Naive thymus-derived CD4-positive, alpha-beta T cell (primary cell): ENCODE measurements at regions not wholly inside any gene's neighbourhood (a gene's known extent, or its start where the extent isn't known, plus 50 kb on each side); places are given as distances from the start of the nearest gene placed in this dataset.

Source experiments
- ATAC-seq: fragments of 150-1000 bp; cut with Tn5 transposase; 2 replicates; pipeline ENCODE4 v1.10.0; 2021; ENCODE audit warnings: mild to moderate bottlenecking, moderate library complexity
- CTCF ChIA-PET: fragments of 350-600 bp; sonication (Branson Sonifier 250); formaldehyde crosslinking; loops from one replicate; lab custom pipeline; 2021; ENCODE audit warnings: antibody characterized with exemption; lab: Charles Lee
- POLR2A ChIA-PET: fragments of 350-600 bp; sonication (Branson Sonifier 250); formaldehyde crosslinking; loops from one replicate; lab custom pipeline; 2021; ENCODE audit warnings: antibody characterized with exemption, inconsistent platforms; lab: Charles Lee
- DNase-seq, 9 donors: peaks; one replicate each; pipeline versions ENCODE4 v3.0.0 to v3.0.0-alpha.2; 2020 to 2022; ENCODE audit warnings: mixed read lengths in 1 of 9
- H3K27ac ChIP-seq: one replicate; pipeline ENCODE4 v1.7.0; 2013; ENCODE audit warnings: mild to moderate bottlenecking, low read depth, low read length, moderate library complexity
- H3K27me3 ChIP-seq, 2 donors: one replicate each; pipeline ENCODE4 v1.7.0; 2013; ENCODE audit warnings: low read length in 2 of 2, mild to moderate bottlenecking in 2 of 2, moderate library complexity in 2 of 2; ENCODE audit not compliant: control insufficient read depth in 2 of 2, insufficient read depth in 2 of 2
- H3K36me3 ChIP-seq, 3 experiments: 1 replicate in 2 of 3; 2 replicates in 1 of 3; pipeline ENCODE4 v1.7.0; 2013; ENCODE audit warnings: low read length in 3 of 3, mild to moderate bottlenecking in 3 of 3, moderate library complexity in 1 of 3; ENCODE audit not compliant: insufficient read depth in 3 of 3, control insufficient read depth in 2 of 3
- H3K4me1 ChIP-seq, 2 donors: one replicate each; pipeline ENCODE4 v1.7.0; 2013; ENCODE audit warnings: low read length in 2 of 2, mild to moderate bottlenecking in 2 of 2, moderate library complexity in 1 of 2; ENCODE audit not compliant: control insufficient read depth in 2 of 2, insufficient read depth in 2 of 2
- H3K4me3 ChIP-seq: 2 replicates; pipeline ENCODE4 v1.7.0; 2013; ENCODE audit warnings: mild to moderate bottlenecking, low read length
- H3K9me3 ChIP-seq, 3 experiments: 1 replicate in 2 of 3; 2 replicates in 1 of 3; pipeline ENCODE4 v1.7.0; 2013; ENCODE audit warnings: low read length in 3 of 3; ENCODE audit not compliant: control insufficient read depth in 2 of 3
- H3K27ac Mint-ChIP-seq, 9 donors: one replicate each; pipeline ENCODE4 v1.8.0; 2020 to 2022; ENCODE audit warnings: mixed read lengths in 9 of 9, mild to moderate bottlenecking in 8 of 9, moderate library complexity in 5 of 9, inconsistent platforms in 2 of 9
- H3K27me3 Mint-ChIP-seq, 5 donors: one replicate each; pipeline ENCODE4 v1.8.0; 2021 to 2022; ENCODE audit warnings: mixed read lengths in 5 of 5, mild to moderate bottlenecking in 1 of 5
- H3K36me3 Mint-ChIP-seq, 5 donors: one replicate each; pipeline ENCODE4 v1.8.0; 2020 to 2022; ENCODE audit warnings: mixed read lengths in 5 of 5, mild to moderate bottlenecking in 3 of 5, inconsistent platforms in 1 of 5
- H3K4me1 Mint-ChIP-seq, 7 donors: one replicate each; pipeline ENCODE4 v1.8.0; 2020 to 2022; ENCODE audit warnings: mixed read lengths in 7 of 7, mild to moderate bottlenecking in 3 of 7, inconsistent platforms in 1 of 7
- H3K4me3 Mint-ChIP-seq, 10 donors: one replicate each; pipeline ENCODE4 v1.8.0; 2020 to 2022; ENCODE audit warnings: mild to moderate bottlenecking in 10 of 10, mixed read lengths in 10 of 10, moderate library complexity in 6 of 10, inconsistent platforms in 2 of 10
- H3K9me3 Mint-ChIP-seq, 11 donors: one replicate each; pipeline ENCODE4 v1.8.0; 2020 to 2022; ENCODE audit warnings: mixed read lengths in 11 of 11, mild to moderate bottlenecking in 4 of 11, inconsistent platforms in 1 of 11, moderate library complexity in 1 of 11
- intact Hi-C, 2 donors: fragments of 100-400 bp; cut with micrococcal nuclease; formaldehyde crosslinking; loops; one replicate each; pipeline ENCODE4 v1.15.1; 2023

GRCh38 chr3:10722911-10723310 is 93.1 kb upstream of the SLC6A11 start:
- no peaks in the 10 kb centered on the region for H3K36me3 Mint-ChIP-seq
- H3K27me3 Mint-ChIP-seq, result peaks cover 0 to 35% (median 10%) of the 10 kb centered on the region in 5 donors
- H3K27ac Mint-ChIP-seq, result no peak overlapping the region
- Histone ChIP-seq H3K36me3 (no peaks in the 10 kb centered on the region), H3K9me3 (no peaks in the 10 kb centered on the region), H3K27ac (no peak overlapping the region), H3K27me3 (no peaks in the 10 kb centered on the region), H3K4me1 (no peaks in the 10 kb centered on the region), H3K4me3 (no peak overlapping the region)
- H3K9me3 Mint-ChIP-seq, result peaks cover 0 to 3% (median 0%) of the 10 kb centered on the region in 11 donors
- DNase-seq (no peak), ATAC-seq (no peak)
- intact Hi-C loops, result no loop called here
- H3K4me3 Mint-ChIP-seq, result no peak overlapping the region
- ChIA-PET CTCF (no interaction called here), POLR2A (no interaction called here)
- no peaks in the 10 kb centered on the region for H3K4me1 Mint-ChIP-seq

- Mint-ChIP-seq H3K36me3 (peaks cover 0 to 2% (median 0%) of the 10 kb centered on the region in 5 donors), H3K9me3 (peaks cover 0 to 3% (median 0%) of the 10 kb centered on the region in 11 donors), H3K4me3 (no peak overlapping the region), H3K27me3 (peaks cover 4 to 46% (median 20%) of the 10 kb centered on the region in 5 donors), H3K4me1 (no peaks in the 10 kb centered on the region), H3K27ac (no peak overlapping the region)
- ChIA-PET POLR2A (no interaction called here), CTCF (no interaction called here)
- no peaks in the 10 kb centered on the region for H3K9me3 ChIP-seq
- no peak overlapping the region for H3K27ac ChIP-seq
- intact Hi-C loops, result no loop called here
- no peaks in the 10 kb centered on the region for H3K27me3 ChIP-seq
- H3K4me1 ChIP-seq, result no peaks in the 10 kb centered on the region
- no peak overlapping the region for H3K4me3 ChIP-seq
- ATAC-seq, result no peak
- no peaks in the 10 kb centered on the region for H3K36me3 ChIP-seq
- no peak for DNase-seq
These were observed 92.0 kb upstream of the SLC6A11 start for GRCh38 chr3:10723991-10724390.

- no peak overlapping the region for H3K4me3 Mint-ChIP-seq
- Histone ChIP-seq H3K9me3 (no peaks in the 10 kb centered on the region), H3K4me3 (no peak overlapping the region), H3K4me1 (no peaks in the 10 kb centered on the region), H3K27me3 (no peaks in the 10 kb centered on the region), H3K36me3 (no peaks in the 10 kb centered on the region), H3K27ac (no peak overlapping the region)
- H3K36me3 Mint-ChIP-seq, result peaks cover 0 to 4% (median 0%) of the 10 kb centered on the region in 5 donors
- DNase-seq, result no peak
- peaks cover 4 to 51% (median 26%) of the 10 kb centered on the region in 5 donors for H3K27me3 Mint-ChIP-seq
- no peak for ATAC-seq
- intact Hi-C loops, result no loop called here
- no peaks in the 10 kb centered on the region for H3K4me1 Mint-ChIP-seq
- H3K27ac Mint-ChIP-seq, result no peak overlapping the region
- H3K9me3 Mint-ChIP-seq, result peaks cover 0 to 9% (median 0%) of the 10 kb centered on the region in 11 donors
- CTCF ChIA-PET, result no interaction called here
- POLR2A ChIA-PET, result no interaction called here
These were observed 91.0 kb upstream of the SLC6A11 start for GRCh38 chr3:10725067-10725466.

GRCh38 chr3:10725846-10726245 is 90.2 kb upstream of the SLC6A11 start:
- intact Hi-C loops, result no loop called here
- H3K4me1 ChIP-seq, result no peaks in the 10 kb centered on the region
- Mint-ChIP-seq H3K4me1 (no peaks in the 10 kb centered on the region), H3K4me3 (no peak overlapping the region), H3K9me3 (peaks cover 0 to 10% (median 4%) of the 10 kb centered on the region in 11 donors), H3K27ac (no peak overlapping the region), H3K36me3 (peaks cover 0 to 4% (median 0%) of the 10 kb centered on the region in 5 donors), H3K27me3 (peaks cover 4 to 54% (median 26%) of the 10 kb centered on the region in 5 donors)
- no peak overlapping the region for H3K4me3 ChIP-seq
- DNase-seq, result no peak
- no peak overlapping the region for H3K27ac ChIP-seq
- no peaks in the 10 kb centered on the region for H3K36me3 ChIP-seq
- ChIA-PET POLR2A (no interaction called here), CTCF (no interaction called here)
- no peak for ATAC-seq
- H3K27me3 ChIP-seq, result no peaks in the 10 kb centered on the region
- no peaks in the 10 kb centered on the region for H3K9me3 ChIP-seq

- no peak overlapping the region for H3K4me3 ChIP-seq
- no peak overlapping the region for H3K27ac ChIP-seq
- H3K36me3 Mint-ChIP-seq, result peaks cover 0 to 7% (median 0%) of the 10 kb centered on the region in 5 donors
- no peaks in the 10 kb centered on the region for H3K4me1 ChIP-seq
- H3K4me3 Mint-ChIP-seq, result no peak overlapping the region
- peaks cover 4 to 59% (median 29%) of the 10 kb centered on the region in 5 donors for H3K27me3 Mint-ChIP-seq
- peaks cover 0 to 18% (median 9%) of the 10 kb centered on the region in 11 donors for H3K9me3 Mint-ChIP-seq
- no peaks in the 10 kb centered on the region for H3K9me3 ChIP-seq
- H3K36me3 ChIP-seq, result no peaks in the 10 kb centered on the region
- POLR2A ChIA-PET, result no interaction called here
- no peak overlapping the region for H3K27ac Mint-ChIP-seq
- peaks cover 0 to 3% of the 10 kb centered on the region in 2 donors for H3K27me3 ChIP-seq
- CTCF ChIA-PET, result no interaction called here
- DNase-seq (no peak), ATAC-seq (no peak)
- H3K4me1 Mint-ChIP-seq, result no peaks in the 10 kb centered on the region
- intact Hi-C loops, result no loop called here
These were observed 89.2 kb upstream of the SLC6A11 start for GRCh38 chr3:10726787-10727186.

- ATAC-seq (no peak), DNase-seq (no peak)
- no peaks in the 10 kb centered on the region for H3K36me3 ChIP-seq
- ChIA-PET POLR2A (no interaction called here), CTCF (no interaction called here)
- Mint-ChIP-seq H3K27ac (no peak overlapping the region), H3K36me3 (peaks cover 0 to 11% (median 0%) of the 10 kb centered on the region in 5 donors), H3K4me3 (peak overlapping the region in 1 of 10 donors; percentile 17), H3K4me1 (no peaks in the 10 kb centered on the region), H3K27me3 (peaks cover 4 to 48% (median 33%) of the 10 kb centered on the region in 5 donors), H3K9me3 (peaks cover 7 to 44% (median 20%) of the 10 kb centered on the region in 11 donors)
- intact Hi-C loops, result no loop called here
- no peak overlapping the region for H3K27ac ChIP-seq
- H3K9me3 ChIP-seq, result peaks cover 0 to 17% (median 10%) of the 10 kb centered on the region in 3 experiments
- peaks cover 0 to 4% of the 10 kb centered on the region in 2 donors for H3K27me3 ChIP-seq
- H3K4me3 ChIP-seq, result no peak overlapping the region
- H3K4me1 ChIP-seq, result no peaks in the 10 kb centered on the region
These were observed 86.6 kb upstream of the SLC6A11 start for GRCh38 chr3:10729439-10729838.

GRCh38 chr3:10732292-10732691 is 83.7 kb upstream of the SLC6A11 start:
- POLR2A ChIA-PET, result no interaction called here
- intact Hi-C loops, result loop anchor here in 1 of 2 donors (10.0 kb wide), 1 partner anchor 887 kb away; the partner anchor contains the start of gene RPUSD3
- peaks cover 10 to 55% (median 50%) of the 10 kb centered on the region in 5 donors for H3K27me3 Mint-ChIP-seq

More at GRCh38 chr3:10732292-10732691, 83.7 kb upstream of the SLC6A11 start:
- H3K4me3 ChIP-seq, result no peak overlapping the region
- no peak overlapping the region for H3K4me3 Mint-ChIP-seq
- peaks cover 0 to 11% (median 0%) of the 10 kb centered on the region in 5 donors for H3K36me3 Mint-ChIP-seq
- CTCF ChIA-PET, result no interaction called here
- peaks cover 0 to 17% (median 10%) of the 10 kb centered on the region in 3 experiments for H3K9me3 ChIP-seq
- H3K36me3 ChIP-seq, result no peaks in the 10 kb centered on the region
- no peak overlapping the region for H3K27ac Mint-ChIP-seq
- peaks cover 0 to 4% of the 10 kb centered on the region in 2 donors for H3K27me3 ChIP-seq
- no peaks in the 10 kb centered on the region for H3K4me1 Mint-ChIP-seq
- no peaks in the 10 kb centered on the region for H3K4me1 ChIP-seq
- H3K9me3 Mint-ChIP-seq, result peaks cover 10 to 45% (median 20%) of the 10 kb centered on the region in 11 donors
- no peak overlapping the region for H3K27ac ChIP-seq
- ATAC-seq (no peak), DNase-seq (no peak)
